Activated CD8-positive, alpha-beta T cell treated with anti-CD3 and anti-CD28 coated beads for 36 hours (primary cell): ENCODE measurements at regions not wholly inside any gene's neighbourhood (a gene's known extent, or its start where the extent isn't known, plus 50 kb on each side); places are given as distances from the start of the nearest gene placed in this dataset.

Experiments
- ATAC-seq: fragments of 200-7000 bp; cut with Tn5 transposase; one replicate; pipeline ENCODE4 v1.10.0; 2021; ENCODE audit warnings: mild to moderate bottlenecking, moderate library complexity
- CTCF ChIA-PET: fragments of 350-600 bp; sonication (Branson Sonifier 250); formaldehyde crosslinking; loops from one replicate; lab custom pipeline; 2021; ENCODE audit warnings: antibody characterized with exemption; lab: Charles Lee
- POLR2A ChIA-PET: fragments of 350-600 bp; sonication (Branson Sonifier 250); formaldehyde crosslinking; loops from one replicate; lab custom pipeline; 2021; ENCODE audit warnings: antibody characterized with exemption; lab: Charles Lee
- DNase-seq: peaks from one replicate; pipeline ENCODE4 v3.0.0-alpha.2; 2020
- H3K27ac Mint-ChIP-seq: one replicate; pipeline ENCODE4 v1.8.0; 2021; ENCODE audit warnings: mild to moderate bottlenecking, mixed read lengths
- H3K27me3 Mint-ChIP-seq: one replicate; pipeline ENCODE4 v1.8.0; 2021; ENCODE audit warnings: mixed read lengths
- H3K36me3 Mint-ChIP-seq: one replicate; pipeline ENCODE4 v1.8.0; 2021; ENCODE audit warnings: low read depth, mixed read lengths
- H3K4me1 Mint-ChIP-seq: one replicate; pipeline ENCODE4 v1.8.0; 2021; ENCODE audit warnings: low read depth, mixed read lengths
- H3K4me3 Mint-ChIP-seq: one replicate; pipeline ENCODE4 v1.8.0; 2021; ENCODE audit warnings: mild to moderate bottlenecking, moderate library complexity, mixed read lengths
- H3K9me3 Mint-ChIP-seq: one replicate; pipeline ENCODE4 v1.8.0; 2021; ENCODE audit warnings: mixed read lengths
- intact Hi-C: fragments of 100-400 bp; cut with micrococcal nuclease; formaldehyde crosslinking; loops from one replicate; pipeline ENCODE4 v1.10.0; 2022
- TF ChIP-seq, protein P1 (sequence below): fragments of 200-600 bp; IDR thresholded peaks from one replicate; pipeline ENCODE4 v1.8.0; 2022; ENCODE audit warnings: antibody characterized with exemption, mild to moderate bottlenecking

DNA sequence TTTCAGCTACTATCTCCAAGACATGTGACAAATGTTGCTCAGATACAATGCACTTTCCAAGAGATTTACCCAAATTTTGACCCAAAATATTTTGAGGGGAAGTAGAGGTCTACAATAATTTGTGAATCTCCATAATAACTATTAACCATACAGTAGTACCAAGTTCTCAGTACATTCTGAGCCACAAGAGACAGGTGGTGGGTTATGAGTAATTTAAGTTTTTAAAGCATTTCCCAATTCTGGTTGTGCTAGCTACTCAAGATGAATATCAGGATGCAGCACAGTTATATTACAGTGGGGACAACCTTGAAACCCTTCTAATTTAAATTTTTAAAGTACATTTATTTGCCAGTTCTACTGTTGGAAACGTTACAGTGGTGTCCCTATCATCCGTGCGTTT is 92.2 kb upstream of the MITF start:
- H3K27me3 Mint-ChIP-seq: no peaks in the 10 kb centered on the region
- H3K4me3 Mint-ChIP-seq: no peak overlapping the region
- no peaks in the 10 kb centered on the region for H3K4me1 Mint-ChIP-seq

DNA sequence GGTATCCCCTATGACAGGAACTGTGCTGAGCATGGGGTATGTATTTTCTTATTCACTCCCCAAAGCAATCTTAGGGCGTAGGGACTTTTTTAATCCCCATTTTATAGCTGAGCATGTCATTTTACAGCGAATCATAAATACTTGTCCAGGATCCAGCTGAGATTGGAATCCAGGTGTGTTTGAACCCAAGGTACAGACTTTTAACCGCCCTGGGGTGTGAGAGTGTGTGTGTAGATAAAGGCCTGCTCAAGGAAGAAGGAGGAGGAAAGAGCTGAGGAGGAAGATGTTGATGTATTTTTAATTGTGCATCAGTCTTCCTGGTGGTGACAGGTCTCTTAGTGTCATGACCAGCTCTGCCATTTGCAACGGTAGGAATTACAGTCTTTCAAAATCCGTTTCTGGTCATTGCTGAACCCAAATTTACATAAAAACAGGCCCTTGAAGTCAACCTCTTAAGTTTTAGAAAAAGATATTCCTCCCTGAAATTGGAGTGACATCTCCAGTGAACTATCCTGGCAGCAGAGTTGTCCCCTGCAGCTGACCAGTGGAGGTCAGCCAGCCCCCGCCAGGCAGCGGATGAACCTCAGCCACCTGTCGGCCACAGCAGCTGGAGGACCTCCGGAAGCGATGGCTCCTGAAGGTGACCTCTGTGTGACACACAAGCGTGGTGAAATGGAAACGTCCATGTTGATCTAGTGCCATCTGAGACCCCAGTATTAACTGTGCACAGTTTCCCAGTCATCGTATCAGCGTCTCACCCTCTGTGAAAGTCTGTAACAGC is 92.8 kb upstream of the MITF start:
- DNase-seq: no peak
- no peak for ATAC-seq
- Mint-ChIP-seq H3K9me3 (no peaks in the 10 kb centered on the region), H3K27ac (no peak overlapping the region), H3K36me3 (no peaks in the 10 kb centered on the region), H3K4me1 (no peaks in the 10 kb centered on the region), H3K27me3 (no peaks in the 10 kb centered on the region), H3K4me3 (no peak overlapping the region)
- intact Hi-C loops: no loop called here
- ChIA-PET POLR2A (no interaction called here), CTCF (no interaction called here)
- TF ChIP-seq, protein P1, sequence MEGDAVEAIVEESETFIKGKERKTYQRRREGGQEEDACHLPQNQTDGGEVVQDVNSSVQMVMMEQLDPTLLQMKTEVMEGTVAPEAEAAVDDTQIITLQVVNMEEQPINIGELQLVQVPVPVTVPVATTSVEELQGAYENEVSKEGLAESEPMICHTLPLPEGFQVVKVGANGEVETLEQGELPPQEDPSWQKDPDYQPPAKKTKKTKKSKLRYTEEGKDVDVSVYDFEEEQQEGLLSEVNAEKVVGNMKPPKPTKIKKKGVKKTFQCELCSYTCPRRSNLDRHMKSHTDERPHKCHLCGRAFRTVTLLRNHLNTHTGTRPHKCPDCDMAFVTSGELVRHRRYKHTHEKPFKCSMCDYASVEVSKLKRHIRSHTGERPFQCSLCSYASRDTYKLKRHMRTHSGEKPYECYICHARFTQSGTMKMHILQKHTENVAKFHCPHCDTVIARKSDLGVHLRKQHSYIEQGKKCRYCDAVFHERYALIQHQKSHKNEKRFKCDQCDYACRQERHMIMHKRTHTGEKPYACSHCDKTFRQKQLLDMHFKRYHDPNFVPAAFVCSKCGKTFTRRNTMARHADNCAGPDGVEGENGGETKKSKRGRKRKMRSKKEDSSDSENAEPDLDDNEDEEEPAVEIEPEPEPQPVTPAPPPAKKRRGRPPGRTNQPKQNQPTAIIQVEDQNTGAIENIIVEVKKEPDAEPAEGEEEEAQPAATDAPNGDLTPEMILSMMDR: no peak

More for the DNA sequence above, 92.2 kb upstream of the MITF start:
- no peak for DNase-seq
- ChIA-PET CTCF (no interaction called here), POLR2A (no interaction called here)
- ATAC-seq: no peak
- H3K27ac Mint-ChIP-seq: no peak overlapping the region
- TF ChIP-seq, protein P1: no peak
- no peaks in the 10 kb centered on the region for H3K9me3 Mint-ChIP-seq
- no peaks in the 10 kb centered on the region for H3K36me3 Mint-ChIP-seq
- intact Hi-C loops: no loop called here

DNA sequence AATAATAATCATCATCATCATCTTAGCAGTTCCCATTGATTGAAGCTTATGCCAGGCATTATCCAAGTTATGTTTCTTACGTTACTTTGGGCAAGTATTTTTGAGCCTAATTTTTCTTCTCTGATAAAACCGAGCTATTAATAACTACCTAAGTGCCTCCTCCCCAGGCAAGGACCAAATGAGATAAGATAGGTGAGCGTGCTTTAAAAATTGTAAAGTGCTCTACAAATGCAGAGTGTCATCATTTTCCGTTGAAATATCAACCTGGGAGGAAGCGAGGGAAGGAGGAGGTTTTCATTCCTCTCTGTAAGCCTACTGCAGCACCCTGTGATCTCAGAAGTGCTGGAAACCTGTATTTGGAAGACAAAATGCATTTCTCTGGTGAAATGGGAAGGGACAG is 96.7 kb upstream of the MITF start:
- DNase-seq (no peak), ATAC-seq (no peak)
- TF ChIP-seq, protein P1: no peak
- Mint-ChIP-seq H3K36me3 (no peaks in the 10 kb centered on the region), H3K4me1 (no peaks in the 10 kb centered on the region), H3K27ac (no peak overlapping the region), H3K27me3 (peaks cover 4% of the 10 kb centered on the region), H3K4me3 (no peak overlapping the region), H3K9me3 (no peaks in the 10 kb centered on the region)
- CTCF ChIA-PET: no interaction called here
- POLR2A ChIA-PET: no interaction called here
- intact Hi-C loops: no loop called here

DNA sequence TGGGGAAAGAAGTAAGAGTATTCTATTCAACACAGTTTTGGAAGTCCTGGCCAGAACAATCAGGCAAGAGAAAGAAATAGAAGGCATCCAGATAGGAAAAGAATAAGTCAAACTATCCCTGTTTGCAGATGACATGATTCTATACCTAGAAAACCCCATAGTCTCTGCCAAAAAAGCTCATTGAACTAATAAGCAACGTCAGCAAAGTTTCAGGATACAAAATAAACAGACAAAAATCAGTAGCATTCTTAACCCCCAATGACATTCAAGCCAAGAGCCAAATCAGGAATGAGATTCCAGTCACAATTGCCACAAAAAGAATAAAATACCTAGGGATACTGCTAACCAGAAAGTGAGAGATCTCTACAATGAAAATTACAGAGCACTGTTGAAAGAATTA is 99.4 kb upstream of the MITF start:
- TF ChIP-seq, protein P1: no peak
- Mint-ChIP-seq H3K27me3 (peaks cover 5% of the 10 kb centered on the region), H3K4me1 (no peaks in the 10 kb centered on the region), H3K4me3 (no peak overlapping the region), H3K9me3 (no peaks in the 10 kb centered on the region), H3K36me3 (no peaks in the 10 kb centered on the region), H3K27ac (no peak overlapping the region)
- ChIA-PET CTCF (no interaction called here), POLR2A (no interaction called here)
- no peak for ATAC-seq
- DNase-seq: no peak
- intact Hi-C loops: no loop called here

DNA sequence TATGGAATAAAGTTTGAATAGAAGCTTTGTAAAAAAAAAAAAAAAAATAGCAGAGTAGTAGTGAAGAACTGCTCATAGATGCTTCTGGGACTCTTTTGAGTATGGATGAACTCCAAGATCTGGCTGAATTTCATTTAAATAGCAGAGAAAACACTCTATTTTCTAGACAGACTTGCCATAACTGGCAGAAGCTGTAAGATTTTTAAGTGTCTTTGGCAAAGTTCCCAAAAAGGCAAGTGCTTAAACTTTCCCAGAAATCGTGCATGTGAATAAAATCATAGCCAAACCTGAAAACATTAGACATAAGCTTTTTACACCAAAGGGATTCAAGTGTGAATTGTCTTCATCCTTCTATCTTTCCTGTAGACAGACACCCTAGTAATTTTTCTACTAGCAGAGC is 110.3 kb upstream of the MITF start:
- TF ChIP-seq, protein P1: no peak
- DNase-seq (no peak), ATAC-seq (no peak)
- H3K9me3 Mint-ChIP-seq: peaks cover 15% of the 10 kb centered on the region
- no peaks in the 10 kb centered on the region for H3K27me3 Mint-ChIP-seq
- intact Hi-C loops: no loop called here
- ChIA-PET POLR2A (no interaction called here), CTCF (interaction anchor here (1.0 kb wide), 1 partner anchor 12 kb away, joined by 3 read pairs; no protein-coding TSS in a partner anchor)
- H3K4me1 Mint-ChIP-seq: no peaks in the 10 kb centered on the region
- no peak overlapping the region for H3K4me3 Mint-ChIP-seq
- H3K27ac Mint-ChIP-seq: no peak overlapping the region
- H3K36me3 Mint-ChIP-seq: peaks cover 2% of the 10 kb centered on the region
